Liver (tissue), 3 donors: ENCODE measurements at regions not wholly inside any gene's neighbourhood (a gene's known extent, or its start where the extent isn't known, plus 50 kb on each side); places are given as distances from the start of the nearest gene placed in this dataset.

Experiments used
- EGR1 ChIP-seq, 2 donors: IDR thresholded peaks; 2 replicates each; pipeline ENCODE4 v1.6.1; 2016 to 2018; ENCODE audit warnings: antibody characterized with exemption in 2 of 2, low read depth in 2 of 2
- GABPA ChIP-seq, 2 donors: IDR thresholded peaks in 1 of 2; conservative IDR thresholded peaks in 1 of 2; 2 replicates each; pipeline ENCODE4 v1.6.1; 2016; ENCODE audit warnings: antibody characterized with exemption in 2 of 2, mild to moderate bottlenecking in 1 of 2, moderate library complexity in 1 of 2
- HNF4A ChIP-seq, 2 donors: conservative IDR thresholded peaks; 2 replicates each; pipeline ENCODE4 v1.6.1; 2016; ENCODE audit warnings: antibody characterized with exemption in 2 of 2, mild to moderate bottlenecking in 2 of 2
- JUND ChIP-seq, 2 donors: IDR thresholded peaks; 2 replicates each; pipeline ENCODE4 v1.6.1; 2016; ENCODE audit warnings: antibody characterized with exemption in 2 of 2
- RAD21 ChIP-seq, 2 donors: IDR thresholded peaks; 2 replicates each; pipeline ENCODE4 v1.6.1; 2016; ENCODE audit warnings: antibody characterized with exemption in 2 of 2, mild to moderate bottlenecking in 2 of 2
- YY1 ChIP-seq: IDR thresholded peaks from 2 replicates; pipeline ENCODE4 v1.6.1; 2016; ENCODE audit warnings: antibody characterized with exemption, mild to moderate bottlenecking
- TF ChIP-seq, protein P1 (sequence below): fragments of 150-350 bp; IDR thresholded peaks from 2 replicates; pipeline ENCODE4 v1.5.1; 2017; ENCODE audit warnings: improper control_type of control experiment, low read depth, low read length; ENCODE audit not compliant: missing input control
- TF ChIP-seq, protein P2 (sequence below): IDR thresholded peaks from 2 replicates; pipeline ENCODE4 v1.6.1; 2016; ENCODE audit warnings: antibody characterized with exemption
- TF ChIP-seq, protein P3 (sequence below): IDR thresholded peaks from 2 replicates; pipeline ENCODE4 v1.6.1; 2016; ENCODE audit warnings: antibody characterized with exemption, mild to moderate bottlenecking
- TF ChIP-seq, protein P4 (sequence below): IDR thresholded peaks from 2 replicates; pipeline ENCODE4 v1.6.1; 2016; ENCODE audit warnings: antibody characterized with exemption
- donor health status: healthy.
- donor health status: healthy.

DNA sequence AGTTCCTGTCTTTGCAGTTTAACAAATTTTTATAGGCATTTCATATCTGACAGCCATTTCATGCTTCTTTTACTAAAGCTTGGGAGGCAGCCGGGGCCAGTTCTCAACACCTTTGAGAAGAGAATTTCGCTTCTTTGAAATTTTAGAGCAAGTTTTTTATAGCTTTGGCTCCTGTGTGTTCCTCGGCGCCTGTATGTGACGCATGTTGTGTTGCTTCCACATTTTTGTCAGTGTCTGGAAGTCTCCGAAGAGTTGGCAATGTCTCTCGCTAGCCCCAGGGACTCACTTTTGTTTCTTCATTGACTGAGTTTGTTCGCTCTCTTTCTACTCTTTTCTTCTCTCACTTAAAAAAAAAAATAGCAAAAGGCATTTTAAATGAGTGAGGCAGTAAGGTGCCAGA is 386.9 kb upstream of the PLXNA2 start:
- TF ChIP-seq, protein P1, sequence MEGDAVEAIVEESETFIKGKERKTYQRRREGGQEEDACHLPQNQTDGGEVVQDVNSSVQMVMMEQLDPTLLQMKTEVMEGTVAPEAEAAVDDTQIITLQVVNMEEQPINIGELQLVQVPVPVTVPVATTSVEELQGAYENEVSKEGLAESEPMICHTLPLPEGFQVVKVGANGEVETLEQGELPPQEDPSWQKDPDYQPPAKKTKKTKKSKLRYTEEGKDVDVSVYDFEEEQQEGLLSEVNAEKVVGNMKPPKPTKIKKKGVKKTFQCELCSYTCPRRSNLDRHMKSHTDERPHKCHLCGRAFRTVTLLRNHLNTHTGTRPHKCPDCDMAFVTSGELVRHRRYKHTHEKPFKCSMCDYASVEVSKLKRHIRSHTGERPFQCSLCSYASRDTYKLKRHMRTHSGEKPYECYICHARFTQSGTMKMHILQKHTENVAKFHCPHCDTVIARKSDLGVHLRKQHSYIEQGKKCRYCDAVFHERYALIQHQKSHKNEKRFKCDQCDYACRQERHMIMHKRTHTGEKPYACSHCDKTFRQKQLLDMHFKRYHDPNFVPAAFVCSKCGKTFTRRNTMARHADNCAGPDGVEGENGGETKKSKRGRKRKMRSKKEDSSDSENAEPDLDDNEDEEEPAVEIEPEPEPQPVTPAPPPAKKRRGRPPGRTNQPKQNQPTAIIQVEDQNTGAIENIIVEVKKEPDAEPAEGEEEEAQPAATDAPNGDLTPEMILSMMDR = no peak
- TF ChIP-seq YY1 = no peak
- TF ChIP-seq, protein P2, sequence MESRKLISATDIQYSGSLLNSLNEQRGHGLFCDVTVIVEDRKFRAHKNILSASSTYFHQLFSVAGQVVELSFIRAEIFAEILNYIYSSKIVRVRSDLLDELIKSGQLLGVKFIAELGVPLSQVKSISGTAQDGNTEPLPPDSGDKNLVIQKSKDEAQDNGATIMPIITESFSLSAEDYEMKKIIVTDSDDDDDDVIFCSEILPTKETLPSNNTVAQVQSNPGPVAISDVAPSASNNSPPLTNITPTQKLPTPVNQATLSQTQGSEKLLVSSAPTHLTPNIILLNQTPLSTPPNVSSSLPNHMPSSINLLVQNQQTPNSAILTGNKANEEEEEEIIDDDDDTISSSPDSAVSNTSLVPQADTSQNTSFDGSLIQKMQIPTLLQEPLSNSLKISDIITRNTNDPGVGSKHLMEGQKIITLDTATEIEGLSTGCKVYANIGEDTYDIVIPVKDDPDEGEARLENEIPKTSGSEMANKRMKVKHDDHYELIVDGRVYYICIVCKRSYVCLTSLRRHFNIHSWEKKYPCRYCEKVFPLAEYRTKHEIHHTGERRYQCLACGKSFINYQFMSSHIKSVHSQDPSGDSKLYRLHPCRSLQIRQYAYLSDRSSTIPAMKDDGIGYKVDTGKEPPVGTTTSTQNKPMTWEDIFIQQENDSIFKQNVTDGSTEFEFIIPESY = no peak
- TF ChIP-seq RAD21 (IDR thresholded peaks at IDR 0.05) = no peak
- no peak for TF ChIP-seq GABPA (IDR thresholded peaks at IDR 0.05 in 1 of 2, conservative IDR thresholded peaks at IDR 0.05 in 1 of 2)
- TF ChIP-seq, protein P3, sequence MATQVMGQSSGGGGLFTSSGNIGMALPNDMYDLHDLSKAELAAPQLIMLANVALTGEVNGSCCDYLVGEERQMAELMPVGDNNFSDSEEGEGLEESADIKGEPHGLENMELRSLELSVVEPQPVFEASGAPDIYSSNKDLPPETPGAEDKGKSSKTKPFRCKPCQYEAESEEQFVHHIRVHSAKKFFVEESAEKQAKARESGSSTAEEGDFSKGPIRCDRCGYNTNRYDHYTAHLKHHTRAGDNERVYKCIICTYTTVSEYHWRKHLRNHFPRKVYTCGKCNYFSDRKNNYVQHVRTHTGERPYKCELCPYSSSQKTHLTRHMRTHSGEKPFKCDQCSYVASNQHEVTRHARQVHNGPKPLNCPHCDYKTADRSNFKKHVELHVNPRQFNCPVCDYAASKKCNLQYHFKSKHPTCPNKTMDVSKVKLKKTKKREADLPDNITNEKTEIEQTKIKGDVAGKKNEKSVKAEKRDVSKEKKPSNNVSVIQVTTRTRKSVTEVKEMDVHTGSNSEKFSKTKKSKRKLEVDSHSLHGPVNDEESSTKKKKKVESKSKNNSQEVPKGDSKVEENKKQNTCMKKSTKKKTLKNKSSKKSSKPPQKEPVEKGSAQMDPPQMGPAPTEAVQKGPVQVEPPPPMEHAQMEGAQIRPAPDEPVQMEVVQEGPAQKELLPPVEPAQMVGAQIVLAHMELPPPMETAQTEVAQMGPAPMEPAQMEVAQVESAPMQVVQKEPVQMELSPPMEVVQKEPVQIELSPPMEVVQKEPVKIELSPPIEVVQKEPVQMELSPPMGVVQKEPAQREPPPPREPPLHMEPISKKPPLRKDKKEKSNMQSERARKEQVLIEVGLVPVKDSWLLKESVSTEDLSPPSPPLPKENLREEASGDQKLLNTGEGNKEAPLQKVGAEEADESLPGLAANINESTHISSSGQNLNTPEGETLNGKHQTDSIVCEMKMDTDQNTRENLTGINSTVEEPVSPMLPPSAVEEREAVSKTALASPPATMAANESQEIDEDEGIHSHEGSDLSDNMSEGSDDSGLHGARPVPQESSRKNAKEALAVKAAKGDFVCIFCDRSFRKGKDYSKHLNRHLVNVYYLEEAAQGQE = no peak
- TF ChIP-seq EGR1 (IDR thresholded peaks at IDR 0.05; ENCODE audit: low read depth in 2 of 2) = no peak
- TF ChIP-seq, protein P4, sequence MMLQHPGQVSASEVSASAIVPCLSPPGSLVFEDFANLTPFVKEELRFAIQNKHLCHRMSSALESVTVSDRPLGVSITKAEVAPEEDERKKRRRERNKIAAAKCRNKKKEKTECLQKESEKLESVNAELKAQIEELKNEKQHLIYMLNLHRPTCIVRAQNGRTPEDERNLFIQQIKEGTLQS = no peak
- no peak for TF ChIP-seq JUND (IDR thresholded peaks at IDR 0.05)
- no peak for TF ChIP-seq HNF4A (conservative IDR thresholded peaks at IDR 0.05)
